SK-N-SH (cell line): ENCODE measurements at regions not wholly inside any gene's neighbourhood (a gene's known extent, or its start where the extent isn't known, plus 50 kb on each side); places are given as distances from the start of the nearest gene placed in this dataset.
A peak's percentile ranks its signal among the peaks of the same experiment; 100 is the strongest.

ENCODE experiments used
- CTCF ChIA-PET: fragments of 300-600, 350-600 bp; formaldehyde crosslinking; extraction: SDS; loops from one replicate; lab custom pipeline; 2021; lab: Yijun Ruan, JAX
- POLR2A ChIA-PET: fragments of 350-600 bp; sonication (Branson Sonifier 250); formaldehyde crosslinking; extraction: SDS; loops from one replicate; lab custom pipeline; 2020; ENCODE audit warnings: antibody characterized with exemption, inconsistent platforms; lab: Yijun Ruan, JAX
- DNase-seq: peaks from one replicate; pipeline ENCODE4 v3.0.0; 2012
- H2AFZ ChIP-seq: fragments of 200-600 bp; sonication (generic); 2 replicates; pipeline ENCODE4 v1.8.1; 2016; ENCODE audit warnings: antibody characterized with exemption, mild to moderate bottlenecking, low read depth
- H3F3A ChIP-seq: fragments of 200-600 bp; sonication (generic); replicated peaks from 2 replicates; pipeline ENCODE3; 2016; ENCODE audit warnings: antibody characterized with exemption, mild to moderate bottlenecking; ENCODE audit not compliant: insufficient read depth
- H3K27ac ChIP-seq, 2 experiments: fragments of 200-500 bp in 1 of 2; fragments of 200-600 bp in 1 of 2; sonication (Bioruptor generic) in 1 of 2; sonication (generic), shearing (Covaris generic) in 1 of 2; 2 replicates each; pipeline versions ENCODE4 v1.5.1 to v1.6.1; 2014 to 2016; ENCODE audit warnings: low read depth in 2 of 2, inconsistent platforms in 1 of 2, low read length in 1 of 2, mild to moderate bottlenecking in 1 of 2, mixed read lengths in 1 of 2
- H3K27me3 ChIP-seq: fragments of 200-600 bp; sonication (generic), shearing (Covaris generic); 2 replicates; pipeline ENCODE4 v1.6.1; 2016; ENCODE audit warnings: mixed run types; ENCODE audit not compliant: insufficient read depth
- H3K36me3 ChIP-seq, 2 experiments: fragments of 200-500 bp in 1 of 2; fragments of 200-600 bp in 1 of 2; sonication (Bioruptor generic) in 1 of 2; sonication (generic) in 1 of 2; replicated peaks in 1 of 2; 2 replicates each; pipeline versions ENCODE3 to v1.5.1; 2014 to 2016; ENCODE audit warnings: low read length in 1 of 2, mild to moderate bottlenecking in 1 of 2; ENCODE audit not compliant: insufficient read depth in 2 of 2, control insufficient read depth in 1 of 2
- H3K4me1 ChIP-seq, 2 experiments: fragments of 200-500 bp in 1 of 2; fragments of 200-600 bp in 1 of 2; sonication (Bioruptor generic) in 1 of 2; sonication (generic), shearing (Covaris generic) in 1 of 2; 2 replicates each; pipeline versions ENCODE4 v1.5.1 to v1.6.1; 2014 to 2016; ENCODE audit warnings: low read depth in 1 of 2, low read length in 1 of 2, mixed run types in 1 of 2; ENCODE audit not compliant: insufficient read depth in 2 of 2, control insufficient read depth in 1 of 2
- H3K4me2 ChIP-seq: fragments of 200-600 bp; sonication (generic), shearing (Covaris generic); 2 replicates; pipeline ENCODE4 v1.6.1; 2017; ENCODE audit warnings: mixed run types
- H3K4me3 ChIP-seq, 2 experiments: fragments of 200-500 bp in 1 of 2; fragments of 200-600 bp in 1 of 2; sonication (Bioruptor generic) in 1 of 2; sonication (generic), shearing (Covaris generic) in 1 of 2; 2 replicates each; pipeline versions ENCODE4 v1.5.1 to v1.8.1; 2014 to 2016; ENCODE audit warnings: low read depth in 2 of 2, inconsistent platforms in 1 of 2, low read length in 1 of 2, mild to moderate bottlenecking in 1 of 2, mixed read lengths in 1 of 2, moderate library complexity in 1 of 2
- H3K79me2 ChIP-seq: fragments of 200-600 bp; sonication (generic); 2 replicates; pipeline ENCODE4 v1.8.1; 2017; ENCODE audit warnings: mild to moderate bottlenecking; ENCODE audit not compliant: insufficient read depth
- H3K9ac ChIP-seq: fragments of 200-600 bp; sonication (generic); 2 replicates; pipeline ENCODE4 v1.6.1; 2017; ENCODE audit warnings: mixed run types
- H3K9me2 ChIP-seq: fragments of 200-600 bp; sonication (generic); 2 replicates; pipeline ENCODE4 v1.6.1; 2017; ENCODE audit warnings: mixed run types
- H3K9me3 ChIP-seq: fragments of 200-600 bp; sonication (generic); 2 replicates; pipeline ENCODE4 v1.6.1; 2017; ENCODE audit warnings: mixed run types, mild to moderate bottlenecking, moderate library complexity
- H4K20me1 ChIP-seq: fragments of 200-600 bp; sonication (generic); 2 replicates; pipeline ENCODE4 v1.6.1; 2017; ENCODE audit warnings: mild to moderate bottlenecking, mixed run types; ENCODE audit not compliant: insufficient read depth
- CHD2 ChIP-seq: fragments of 150-350 bp; IDR thresholded peaks from 2 replicates; pipeline ENCODE4 v1.6.1; 2018; ENCODE audit warnings: low read length; ENCODE audit not compliant: partially characterized antibody
- CTCF ChIP-seq: fragments of 200-600 bp; sonication (generic); IDR thresholded peaks from 2 replicates; pipeline ENCODE4 v1.6.1; 2017; ENCODE audit warnings: antibody characterized with exemption, mild to moderate bottlenecking, moderate library complexity
- ELF1 ChIP-seq: IDR thresholded peaks from 2 replicates; pipeline ENCODE4 v1.4.0; 2012
- EP300 ChIP-seq, 2 experiments: IDR thresholded peaks; 2 replicates each; pipeline versions ENCODE4 v1.4.0 to v1.6.1; 2012; ENCODE audit warnings: borderline replicate concordance in 1 of 2, low read depth in 1 of 2, low read length in 1 of 2
- EZH2phosphoT487 ChIP-seq: fragments of 200-600 bp; sonication (generic); IDR thresholded peaks from 2 replicates; pipeline ENCODE4 v1.6.1; 2017; ENCODE audit warnings: low read depth, mixed run types, mild to moderate bottlenecking, antibody characterized with exemption, moderate library complexity, borderline replicate concordance
- FOXJ3 ChIP-seq: sonication (generic); formaldehyde crosslinking; IDR thresholded peaks from 2 replicates; pipeline ENCODE4 v1.5.1; 2020; ENCODE audit warnings: mild to moderate bottlenecking, missing genetic modification reagents
- FOXM1 ChIP-seq: IDR thresholded peaks from 2 replicates; pipeline ENCODE4 v1.4.0; 2012; ENCODE audit warnings: low read depth, mild to moderate bottlenecking
- GABPA ChIP-seq: IDR thresholded peaks from 2 replicates; pipeline ENCODE4 v1.4.0; 2012; ENCODE audit warnings: low read depth, mild to moderate bottlenecking
- GATA2 ChIP-seq: sonication (generic); formaldehyde crosslinking; IDR thresholded peaks from 2 replicates; pipeline ENCODE4 v1.5.0; 2020; ENCODE audit warnings: mild to moderate bottlenecking, missing genetic modification reagents
- IRF3 ChIP-seq: fragments of 150-350 bp; IDR thresholded peaks from 2 replicates; pipeline ENCODE4 v1.6.1; 2016; ENCODE audit warnings: mild to moderate bottlenecking, low read depth, low read length
- JUND ChIP-seq: IDR thresholded peaks from 2 replicates; pipeline ENCODE4 v1.4.0; 2012
- MAX ChIP-seq: IDR thresholded peaks from 2 replicates; pipeline ENCODE4 v1.4.0; 2012; ENCODE audit warnings: low read depth
- MEF2A ChIP-seq: IDR thresholded peaks from 2 replicates; pipeline ENCODE4 v1.4.0; 2012; ENCODE audit warnings: low read depth, borderline replicate concordance
- MXI1 ChIP-seq: IDR thresholded peaks from 2 replicates; pipeline ENCODE4 v1.6.1; 2012; ENCODE audit warnings: mild to moderate bottlenecking, low read depth, low read length, improper control_type of control experiment
- NFIC ChIP-seq: IDR thresholded peaks from 2 replicates; pipeline ENCODE4 v1.4.0; 2012; ENCODE audit warnings: borderline replicate concordance
- NRF1 ChIP-seq: IDR thresholded peaks from 2 replicates; pipeline ENCODE4 v1.6.1; 2012; ENCODE audit warnings: low read depth, mild to moderate bottlenecking, low read length
- PBX3 ChIP-seq: IDR thresholded peaks from 2 replicates; pipeline ENCODE4; 2012
- POLR2AphosphoS5 ChIP-seq: IDR thresholded peaks from 2 replicates; pipeline ENCODE4 v1.6.1; 2012; ENCODE audit warnings: low read depth, low read length
- RCOR1 ChIP-seq: fragments of 150-350 bp; IDR thresholded peaks from 2 replicates; pipeline ENCODE4 v1.6.1; 2017; ENCODE audit warnings: antibody characterized with exemption, low read length
- RFX5 ChIP-seq: IDR thresholded peaks from 2 replicates; pipeline ENCODE4 v1.6.1; 2012; ENCODE audit warnings: mild to moderate bottlenecking, improper control_type of control experiment, low read length
- RXRA ChIP-seq: IDR thresholded peaks from 2 replicates; pipeline ENCODE4 v1.4.0; 2012; ENCODE audit warnings: low read depth, mild to moderate bottlenecking, borderline replicate concordance
- SIN3A ChIP-seq: IDR thresholded peaks from 2 replicates; pipeline ENCODE4 v1.6.1; 2012; ENCODE audit warnings: low read depth, mild to moderate bottlenecking, low read length, moderate library complexity, borderline replicate concordance
- TAF1 ChIP-seq: IDR thresholded peaks from 2 replicates; pipeline ENCODE4 v1.6.1; 2012; ENCODE audit warnings: low read depth, mild to moderate bottlenecking, low read length, moderate library complexity, borderline replicate concordance
- TCF12 ChIP-seq: IDR thresholded peaks from 2 replicates; pipeline ENCODE4 v1.4.0; 2012
- TEAD4 ChIP-seq: IDR thresholded peaks from 2 replicates; pipeline ENCODE4 v1.4.0; 2012; ENCODE audit warnings: mild to moderate bottlenecking, borderline replicate concordance; ENCODE audit not compliant: insufficient read depth
- USF1 ChIP-seq: IDR thresholded peaks from 2 replicates; pipeline ENCODE4 v1.4.0; 2012; ENCODE audit warnings: low read depth, borderline replicate concordance
- YY1 ChIP-seq: IDR thresholded peaks from 2 replicates; pipeline ENCODE4 v1.4.0; 2012; ENCODE audit warnings: low read depth, mild to moderate bottlenecking
- ZBTB33 ChIP-seq: IDR thresholded peaks from 2 replicates; pipeline ENCODE4 v1.4.0; 2012; ENCODE audit warnings: low read depth, borderline replicate concordance
- WGBS: methylation state at CpG from one replicate; pipeline ENCODE4 v1.1.6; 2017; ENCODE audit warnings: low lambda C conversion rate; 5-methylcytosine and 5-hydroxymethylcytosine counted together

- Histone ChIP-seq H3K27ac (peak overlapping the region; percentile 72 to 86; a peak in 3 of 4 replicates), H3K27me3 (no peaks in the 10 kb centered on the region), H3K9me3 (no peaks in the 10 kb centered on the region), H3K79me2 (no peaks in the 10 kb centered on the region), H3K9me2 (no peaks in the 10 kb centered on the region), H3K36me3 (no peaks in the 10 kb centered on the region), H3K9ac (peak overlapping the region; percentile 37; the same call in 1 of the 2 replicates), H3F3A (peaks cover 5% of the 10 kb centered on the region), H4K20me1 (no peaks in the 10 kb centered on the region), H3K4me1 (peaks cover 9 to 21% of the 10 kb centered on the region in 2 experiments; a peak in 3 of 4 replicates), H2AFZ (peak overlapping the region; percentile 67), H3K4me2 (peak overlapping the region; percentile 44; the same call in 1 of the 2 replicates), H3K4me3 (no peak overlapping the region)
- no peak for DNase-seq
- POLR2A ChIA-PET, result no interaction called here
- 78% methylated on average over 3 of the region's 3 CpGs for WGBS
- CTCF ChIA-PET, result interaction anchor here (1.0 to 1.2 kb wide), 2 partner anchors 10 to 11 kb away, joined by 3 read pairs; no protein-coding TSS in a partner anchor
- TF ChIP-seq SIN3A (no peak), FOXM1 (0 out of 2 replicates have a peak, but pooled peaks have one; percentile 43), TAF1 (no peak), EZH2phosphoT487 (no peak), IRF3 (no peak), GABPA (no peak), PBX3 (peak; percentile 90), USF1 (no peak), NRF1 (no peak), MAX (peak; percentile 75), ELF1 (no peak), GATA2 (CRISPR knock-in tag) (no peak), POLR2AphosphoS5 (peak; percentile 45; the same call in 1 of the 2 replicates), RXRA (0 out of 2 replicates have a peak, but pooled peaks have one; percentile 16), CHD2 (no peak), TEAD4 (peak; percentile 69), EP300 (IDR thresholded peaks at IDR 0.05; ENCODE audit: borderline replicate concordance in 1 of 2, low read depth in 1 of 2, low read length in 1 of 2) (peak in 1 of 2 experiments; percentile 77; a peak in 2 of 4 replicates), MXI1 (no peak), TCF12 (peak; percentile 85), MEF2A (peak; percentile 26; the same call in 1 of the 2 replicates), JUND (peak; percentile 96), YY1 (no peak), ZBTB33 (peak; percentile 46; the same call in 1 of the 2 replicates), RFX5 (no peak), CTCF (no peak), NFIC (peak; percentile 58; the same call in 1 of the 2 replicates), FOXJ3 (CRISPR knock-in tag) (no peak), RCOR1 (no peak)
Observed at GRCh38 chr18:44589693-44590355, 90.9 kb upstream of the SETBP1 start.
